Lung (tissue), 11 donors: ENCODE measurements at regions not wholly inside any gene's neighbourhood (a gene's known extent, or its start where the extent isn't known, plus 50 kb on each side); places are given as distances from the start of the nearest gene placed in this dataset.
A peak's percentile ranks its signal among the peaks of the same experiment; 100 is the strongest.
"Not testable (repeated sequence)": the region's sequence is repeated elsewhere in the genome, so short reads cannot be mapped to it uniquely, and the experiment has no call there.

Source experiments
- ATAC-seq: fragments of 200-7000 bp; cut with Tn5 transposase; one replicate; pipeline ENCODE4 v1.9.1; 2020; ENCODE audit warnings: moderate number of reproducible peaks; ENCODE audit not compliant: insufficient read depth, low FRiP score
- DNase-seq, 3 donors: peaks; one replicate each; pipeline ENCODE4 v3.0.0-alpha.2; 2013 to 2017
- H3K27ac ChIP-seq, 2 donors: one replicate each; pipeline ENCODE4 v1.5.1; 2013; ENCODE audit warnings: mild to moderate bottlenecking in 2 of 2, moderate library complexity in 2 of 2, control low read depth in 1 of 2, inconsistent platforms in 1 of 2, low read depth in 1 of 2, low read length in 1 of 2
- H3K27me3 ChIP-seq, 3 donors: one replicate each; pipeline ENCODE4 v1.5.1; 2013; ENCODE audit warnings: low read length in 2 of 3; ENCODE audit not compliant: control insufficient read depth in 3 of 3, insufficient read depth in 3 of 3
- H3K36me3 ChIP-seq, 4 donors: one replicate each; pipeline ENCODE4 v1.5.1; 2013; ENCODE audit warnings: low read length in 4 of 4, mild to moderate bottlenecking in 1 of 4, moderate library complexity in 1 of 4; ENCODE audit not compliant: control insufficient read depth in 4 of 4, insufficient read depth in 4 of 4
- H3K4me1 ChIP-seq, 5 donors: one replicate each; pipeline ENCODE4 v1.5.1; 2013; ENCODE audit warnings: low read length in 5 of 5, mild to moderate bottlenecking in 2 of 5, moderate library complexity in 1 of 5; ENCODE audit not compliant: control insufficient read depth in 5 of 5, insufficient read depth in 5 of 5
- H3K4me3 ChIP-seq: one replicate; pipeline ENCODE4 v1.5.1; 2013; ENCODE audit warnings: mild to moderate bottlenecking, control low read depth, moderate library complexity
- H3K9ac ChIP-seq, 2 donors: one replicate each; pipeline ENCODE4 v1.5.1; 2013; ENCODE audit warnings: low read length in 2 of 2, control low read depth in 1 of 2; ENCODE audit not compliant: insufficient read depth in 1 of 2
- H3K9me3 ChIP-seq, 4 donors: one replicate each; pipeline ENCODE4 v1.5.1; 2013; ENCODE audit warnings: low read length in 3 of 4, mild to moderate bottlenecking in 1 of 4, moderate library complexity in 1 of 4; ENCODE audit not compliant: control insufficient read depth in 4 of 4, insufficient read depth in 3 of 4
- CTCF ChIP-seq: IDR thresholded peaks from 2 replicates; pipeline ENCODE4 v1.5.1; 2012; ENCODE audit warnings: mild to moderate bottlenecking; ENCODE audit errors: control extremely low read depth, extremely low read depth
- WGBS, 2 donors: extraction: QIAGEN DNeasy Blood & Tissue Kit; methylation state at CpG; one replicate each; pipeline ENCODE4 v1.1.7; 2013; 5-methylcytosine and 5-hydroxymethylcytosine counted together
- donor health status: control.
- donor health status: control.
- donor health status: Bipolar disorder and iron deficiency.
- donor health status: healthy.
- donor health status: DM: yes; HTN: yes; CAD: no.

GRCh38 chr16:29111421-29111820, 126.6 kb downstream of the LAT start:
- no peaks in the 10 kb centered on the region for H3K9me3 ChIP-seq
- H3K36me3 ChIP-seq, result peaks cover 0 to 4% (median 2%) of the 10 kb centered on the region in 4 donors
- 96 to 97% methylated on average over 5 of the region's 5 CpGs for WGBS, 2 donors
- no peak overlapping the region for H3K9ac ChIP-seq
- no peak for ATAC-seq
- no peak overlapping the region for H3K4me3 ChIP-seq
- H3K27me3 ChIP-seq, result no peaks in the 10 kb centered on the region
- TF ChIP-seq CTCF, result no peak
- no peak overlapping the region for H3K27ac ChIP-seq
- DNase-seq, result no peak
- peaks cover 0 to 8% (median 5%) of the 10 kb centered on the region in 5 donors for H3K4me1 ChIP-seq

- not testable (repeated sequence) for H3K27me3 ChIP-seq
Observed at GRCh38 chr16:29108625-29109169, 123.8 kb downstream of the LAT start.

GRCh38 chr16:29107299-29107698, 122.4 kb downstream of the LAT start:
- WGBS, 2 donors, result 65 to 87% methylated on average over 19 to 21 of the region's 21 CpGs
- Histone ChIP-seq H3K9me3 (no peaks in the 10 kb centered on the region), H3K27ac (no peak overlapping the region), H3K9ac (no peak overlapping the region), H3K36me3 (peaks cover 0 to 4% (median under 1%) of the 10 kb centered on the region in 4 donors), H3K4me3 (no peak overlapping the region), H3K4me1 (no peaks in the 10 kb centered on the region), H3K27me3 (no peaks in the 10 kb centered on the region)
- DNase-seq (peak in 1 of 3 donors; percentile 58), ATAC-seq (no peak)
- no peak for TF ChIP-seq CTCF

More at GRCh38 chr16:29108625-29109169, 123.8 kb downstream of the LAT start:
- not testable (repeated sequence) for H3K9me3 ChIP-seq, H3K36me3 ChIP-seq, ATAC-seq, H3K4me1 ChIP-seq, H3K9ac ChIP-seq, DNase-seq, H3K27ac ChIP-seq, H3K4me3 ChIP-seq
- 56 to 70% methylated on average over 6 of the region's 6 CpGs for WGBS, 2 donors

DNA sequence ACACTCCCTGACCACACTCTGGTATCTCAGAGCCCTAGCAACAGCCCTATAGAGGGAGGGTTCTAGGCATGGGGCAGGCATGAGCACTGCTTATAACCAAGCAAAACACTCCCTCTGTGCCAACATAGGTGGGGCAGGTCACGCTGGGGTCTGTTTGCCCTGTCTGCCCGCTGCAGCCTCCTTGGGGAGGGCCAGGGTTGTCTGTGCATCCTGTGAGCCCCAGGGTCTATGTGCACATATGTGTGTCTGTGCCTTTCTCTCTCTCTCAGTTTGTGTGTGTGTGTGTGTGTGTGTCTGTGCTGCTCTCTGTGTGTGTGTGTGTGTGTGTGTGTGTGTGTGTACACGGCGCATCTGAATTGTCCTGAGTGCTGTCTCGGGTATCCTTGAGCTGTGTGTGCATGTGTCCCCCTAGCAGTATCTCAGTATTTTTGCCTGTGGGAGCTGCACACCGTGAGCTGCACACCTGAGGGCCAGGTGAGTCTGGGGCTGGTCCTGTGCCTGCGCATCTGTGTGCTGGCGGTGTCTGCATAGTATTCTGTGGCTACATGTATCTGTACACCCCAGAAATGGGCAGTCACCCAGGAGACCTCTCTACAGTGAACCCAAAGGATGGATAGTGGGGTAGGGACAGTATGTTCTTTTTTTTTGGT, 121.5 kb downstream of the LAT start:
- not testable (repeated sequence) for DNase-seq, H3K9me3 ChIP-seq, ATAC-seq, H3K36me3 ChIP-seq, H3K4me1 ChIP-seq, H3K4me3 ChIP-seq, H3K9ac ChIP-seq, H3K27ac ChIP-seq, H3K27me3 ChIP-seq
- 84 to 97% methylated on average over 5 to 8 of the region's 8 CpGs for WGBS, 2 donors

DNA sequence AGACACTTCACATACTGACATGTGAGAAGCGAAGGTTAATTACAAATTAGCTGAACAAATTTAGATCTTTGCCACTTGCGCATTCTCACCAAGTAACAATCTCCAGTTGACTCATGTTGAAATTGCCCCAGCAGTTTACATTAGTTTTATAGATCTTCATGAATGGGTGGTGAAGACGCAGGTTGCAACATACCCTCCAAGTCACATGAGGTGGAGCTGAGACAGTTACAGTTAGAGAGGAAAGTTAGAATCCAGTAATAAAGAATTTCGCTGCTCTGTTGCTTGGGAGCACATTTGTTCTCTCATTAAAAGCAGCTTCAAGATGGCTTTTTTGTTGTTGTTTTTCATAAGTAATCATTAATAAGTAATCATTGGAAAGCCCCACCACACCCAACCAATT, 119.7 kb downstream of the LAT start:
- H3K4me1 ChIP-seq, H3K4me3 ChIP-seq, ATAC-seq, H3K9me3 ChIP-seq, H3K27ac ChIP-seq, H3K27me3 ChIP-seq, DNase-seq, H3K9ac ChIP-seq, H3K36me3 ChIP-seq: not testable (repeated sequence)
- WGBS, 2 donors, result 30 to 70% methylated on average over 2 of the region's 4 CpGs

- not testable (repeated sequence) for H3K27me3 ChIP-seq, H3K27ac ChIP-seq, H3K4me1 ChIP-seq, H3K9me3 ChIP-seq, ATAC-seq, H3K36me3 ChIP-seq, DNase-seq, H3K9ac ChIP-seq, H3K4me3 ChIP-seq
- 65 to 78% methylated on average over 1 of the region's 3 CpGs for WGBS, 2 donors
Observed at GRCh38 chr16:29097965-29098364, 113.1 kb downstream of the LAT start.
